Common myeloid progenitor, CD34-positive (primary cell): ENCODE measurements at regions not wholly inside any gene's neighbourhood (a gene's known extent, or its start where the extent isn't known, plus 50 kb on each side); places are given as distances from the start of the nearest gene placed in this dataset.

ENCODE experiments used
- CTCF ChIA-PET: fragments of 350-600 bp; sonication (Branson Sonifier 250); formaldehyde crosslinking; loops from one replicate; lab custom pipeline; 2021; ENCODE audit warnings: antibody characterized with exemption; lab: Charles Lee
- POLR2A ChIA-PET: fragments of 350-600 bp; sonication (Branson Sonifier 250); formaldehyde crosslinking; loops from one replicate; lab custom pipeline; 2021; ENCODE audit warnings: antibody characterized with exemption; lab: Charles Lee
- DNase-seq, 3 donors: peaks; one replicate each; pipeline versions ENCODE4 v3.0.0 to v3.0.0-alpha.2; 2013
- H3K27ac ChIP-seq, 2 experiments: 1 replicate in 1 of 2; 2 replicates in 1 of 2; pipeline ENCODE4 v1.7.0; 2013; ENCODE audit warnings: inconsistent platforms in 2 of 2, low read length in 2 of 2, mild to moderate bottlenecking in 2 of 2, low read depth in 1 of 2, moderate library complexity in 1 of 2; ENCODE audit not compliant: severe bottlenecking in 2 of 2, insufficient read depth in 1 of 2, poor library complexity in 1 of 2
- H3K27me3 ChIP-seq, 5 experiments: replicated peaks in 2 of 5; 1 replicate in 3 of 5; 2 replicates in 2 of 5; pipeline versions ENCODE4 v1.6.1 to v1.7.0; 2013; ENCODE audit warnings: low read length in 4 of 5, mild to moderate bottlenecking in 2 of 5, moderate library complexity in 2 of 5, inconsistent platforms in 1 of 5; ENCODE audit not compliant: insufficient read depth in 5 of 5, control insufficient read depth in 4 of 5
- H3K36me3 ChIP-seq, 4 experiments: 1 replicate in 2 of 4; 2 replicates in 2 of 4; pipeline versions ENCODE4 v1.6.1 to v1.7.0; 2013; ENCODE audit warnings: low read length in 3 of 4, control low read depth in 1 of 4, mild to moderate bottlenecking in 1 of 4; ENCODE audit not compliant: control insufficient read depth in 4 of 4, insufficient read depth in 4 of 4
- H3K4me1 ChIP-seq, 4 experiments: 1 replicate in 3 of 4; 2 replicates in 1 of 4; pipeline versions ENCODE4 v1.6.1 to v1.7.1; 2013; ENCODE audit warnings: low read length in 3 of 4, mild to moderate bottlenecking in 3 of 4, control low read depth in 1 of 4, inconsistent platforms in 1 of 4, moderate library complexity in 1 of 4; ENCODE audit not compliant: control insufficient read depth in 4 of 4, insufficient read depth in 4 of 4; ENCODE audit errors: control extremely low read depth in 1 of 4
- H3K4me3 ChIP-seq, 7 experiments: 1 replicate in 4 of 7; 2 replicates in 3 of 7; pipeline versions ENCODE4 v1.5.1 to v1.7.0; 2013; ENCODE audit warnings: mild to moderate bottlenecking in 7 of 7, low read length in 6 of 7, moderate library complexity in 6 of 7, inconsistent platforms in 2 of 7, low read depth in 2 of 7, control low read depth in 1 of 7; ENCODE audit not compliant: insufficient read depth in 4 of 7, control insufficient read depth in 1 of 7; ENCODE audit errors: extremely low read depth in 1 of 7
- H3K9me3 ChIP-seq, 5 experiments: 1 replicate in 4 of 5; 2 replicates in 1 of 5; pipeline versions ENCODE4 v1.6.1 to v1.7.1; 2013; ENCODE audit warnings: low read length in 4 of 5, mild to moderate bottlenecking in 2 of 5, inconsistent platforms in 1 of 5, low read depth in 1 of 5, moderate library complexity in 1 of 5; ENCODE audit not compliant: control insufficient read depth in 4 of 5, insufficient read depth in 2 of 5; ENCODE audit errors: control extremely low read depth in 1 of 5
- whole genome bisulfite sequencing: methylation state at CpG from one replicate; pipeline ENCODE4 v1.1.5; 2013; ENCODE audit not compliant: insufficient coverage; 5-methylcytosine and 5-hydroxymethylcytosine counted together

GRCh38 chr7:25669281-25669781 is 441.0 kb upstream of the NPVF start:
- Histone ChIP-seq H3K36me3 (no peaks in the 10 kb centered on the region), H3K9me3 (no peaks in the 10 kb centered on the region), H3K4me1 (peaks cover 0 to 4% (median 0%) of the 10 kb centered on the region in 4 experiments), H3K27me3 (no peaks in the 10 kb centered on the region), H3K4me3 (no peak overlapping the region), H3K27ac (no peak overlapping the region)
- CTCF ChIA-PET, result no interaction called here
- POLR2A ChIA-PET, result no interaction called here
- 97% methylated on average over 4 of the region's 4 CpGs for WGBS
- DNase-seq, result no peak

GRCh38 chr7:25669961-25670841 is 441.9 kb upstream of the NPVF start:
- ChIA-PET POLR2A (no interaction called here), CTCF (interaction anchor here (0.7 kb wide), 1 partner anchor 12 kb away, joined by 3 read pairs; no protein-coding TSS in a partner anchor)
- Histone ChIP-seq H3K27me3 (no peaks in the 10 kb centered on the region), H3K27ac (no peak overlapping the region), H3K36me3 (no peaks in the 10 kb centered on the region), H3K4me3 (no peak overlapping the region), H3K4me1 (peaks cover 0 to 4% (median 0%) of the 10 kb centered on the region in 4 experiments), H3K9me3 (no peaks in the 10 kb centered on the region)
- WGBS, result 52% methylated on average over 12 of the region's 13 CpGs
- DNase-seq, result peak in 1 of 3 donors; percentile 10

- Histone ChIP-seq H3K9me3 (no peaks in the 10 kb centered on the region), H3K4me3 (no peak overlapping the region), H3K27ac (no peak overlapping the region), H3K27me3 (no peaks in the 10 kb centered on the region), H3K4me1 (peaks cover 0 to 4% (median 0%) of the 10 kb centered on the region in 4 experiments), H3K36me3 (no peaks in the 10 kb centered on the region)
- POLR2A ChIA-PET, result no interaction called here
- CTCF ChIA-PET, result interaction anchor here (0.9 kb wide), 1 partner anchor 10 kb away, joined by 4 read pairs; no protein-coding TSS in a partner anchor
- DNase-seq, result no peak
- WGBS, result 98% methylated on average over 10 of the region's 10 CpGs
Measured at GRCh38 chr7:25671111-25671510, 442.8 kb upstream of the NPVF start.

GRCh38 chr7:25672496-25672895 is 444.2 kb upstream of the NPVF start:
- H3K9me3 ChIP-seq, result no peaks in the 10 kb centered on the region
- POLR2A ChIA-PET, result no interaction called here
- WGBS, result 73% methylated on average over 4 of the region's 5 CpGs
- no peak overlapping the region for H3K4me3 ChIP-seq
- no peak overlapping the region for H3K27ac ChIP-seq
- H3K27me3 ChIP-seq, result no peaks in the 10 kb centered on the region
- H3K36me3 ChIP-seq, result no peaks in the 10 kb centered on the region
- CTCF ChIA-PET, result no interaction called here
- no peak for DNase-seq
- peaks cover 0 to 4% (median 0%) of the 10 kb centered on the region in 4 experiments for H3K4me1 ChIP-seq

GRCh38 chr7:25675789-25676474 is 447.6 kb upstream of the NPVF start:
- no peak overlapping the region for H3K4me3 ChIP-seq
- no peaks in the 10 kb centered on the region for H3K27me3 ChIP-seq
- H3K9me3 ChIP-seq, result no peaks in the 10 kb centered on the region
- H3K27ac ChIP-seq, result no peak overlapping the region
- no peaks in the 10 kb centered on the region for H3K36me3 ChIP-seq
- DNase-seq, result no peak
- CTCF ChIA-PET, result no interaction called here
- H3K4me1 ChIP-seq, result no peaks in the 10 kb centered on the region
- POLR2A ChIA-PET, result interaction anchor here (0.7 kb wide), 1 partner anchor 131 kb away, joined by 3 read pairs; no protein-coding TSS in a partner anchor
- WGBS, result 100% methylated on average over 2 of the region's 4 CpGs

- no peak overlapping the region for H3K27ac ChIP-seq
- WGBS, result 93% methylated on average over 3 of the region's 4 CpGs
- CTCF ChIA-PET, result interaction anchor here (0.5 kb wide), 1 partner anchor 21 kb away, joined by 3 read pairs; no protein-coding TSS in a partner anchor
- H3K4me3 ChIP-seq, result no peak overlapping the region
- no peak for DNase-seq
- H3K27me3 ChIP-seq, result no peaks in the 10 kb centered on the region
- H3K4me1 ChIP-seq, result no peaks in the 10 kb centered on the region
- peaks cover 0 to 2% (median 0%) of the 10 kb centered on the region in 5 experiments for H3K9me3 ChIP-seq
- POLR2A ChIA-PET, result no interaction called here
- no peaks in the 10 kb centered on the region for H3K36me3 ChIP-seq
Measured at GRCh38 chr7:25677595-25677994, 449.3 kb upstream of the NPVF start.
